ENCODE measurements at regions not wholly inside any gene's neighbourhood (a gene's known extent, or its start where the extent isn't known, plus 50 kb on each side); places are given as distances from the start of the nearest gene placed in this dataset.

DNA sequence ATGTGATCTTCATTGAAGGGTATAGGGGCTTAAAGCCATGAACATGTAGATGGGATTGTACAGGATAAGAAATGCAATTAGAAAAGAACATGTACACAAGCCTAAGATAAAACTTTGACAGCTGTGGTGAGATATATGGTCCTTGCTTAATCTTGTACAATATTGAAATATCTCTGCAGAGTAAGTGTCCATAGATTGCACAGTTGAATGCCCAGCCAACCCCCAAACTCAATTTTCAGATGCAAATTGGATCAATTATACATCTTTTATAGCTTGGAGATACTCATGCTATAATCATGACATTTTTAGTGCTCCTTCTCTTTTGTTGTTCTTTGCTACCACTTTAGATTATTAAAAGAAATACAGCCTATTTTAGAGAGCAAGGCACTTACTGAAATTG is 59.5 kb upstream of the CHSY3 start:
- Histone ChIP-seq H3K27ac (replicated peaks) (no peak overlapping the region), H3K4me3 (replicated peaks; ENCODE audit: insufficient read depth, low read length) (no peak overlapping the region), H3K27me3 (ENCODE audit: insufficient read depth, poor library complexity, severe bottlenecking) (no peaks in the 10 kb centered on the region)
- DNase-seq (ENCODE audit: low read depth in 1 of 2, low spot score in 1 of 2): no peak
- TF ChIP-seq GABPA (IDR thresholded peaks at IDR 0.05; ENCODE audit: low read depth) (no peak), SPI1 (IDR thresholded peaks at IDR 0.05; ENCODE audit: borderline replicate concordance, low read depth) (no peak), POLR2AphosphoS5 (IDR thresholded peaks at IDR 0.05; ENCODE audit: low read depth) (no peak)
- TF ChIP-seq, protein P1, sequence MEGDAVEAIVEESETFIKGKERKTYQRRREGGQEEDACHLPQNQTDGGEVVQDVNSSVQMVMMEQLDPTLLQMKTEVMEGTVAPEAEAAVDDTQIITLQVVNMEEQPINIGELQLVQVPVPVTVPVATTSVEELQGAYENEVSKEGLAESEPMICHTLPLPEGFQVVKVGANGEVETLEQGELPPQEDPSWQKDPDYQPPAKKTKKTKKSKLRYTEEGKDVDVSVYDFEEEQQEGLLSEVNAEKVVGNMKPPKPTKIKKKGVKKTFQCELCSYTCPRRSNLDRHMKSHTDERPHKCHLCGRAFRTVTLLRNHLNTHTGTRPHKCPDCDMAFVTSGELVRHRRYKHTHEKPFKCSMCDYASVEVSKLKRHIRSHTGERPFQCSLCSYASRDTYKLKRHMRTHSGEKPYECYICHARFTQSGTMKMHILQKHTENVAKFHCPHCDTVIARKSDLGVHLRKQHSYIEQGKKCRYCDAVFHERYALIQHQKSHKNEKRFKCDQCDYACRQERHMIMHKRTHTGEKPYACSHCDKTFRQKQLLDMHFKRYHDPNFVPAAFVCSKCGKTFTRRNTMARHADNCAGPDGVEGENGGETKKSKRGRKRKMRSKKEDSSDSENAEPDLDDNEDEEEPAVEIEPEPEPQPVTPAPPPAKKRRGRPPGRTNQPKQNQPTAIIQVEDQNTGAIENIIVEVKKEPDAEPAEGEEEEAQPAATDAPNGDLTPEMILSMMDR (IDR thresholded peaks at IDR 0.05; ENCODE audit: insufficient read depth, low read length): no peak
- TF ChIP-seq, protein P2, sequence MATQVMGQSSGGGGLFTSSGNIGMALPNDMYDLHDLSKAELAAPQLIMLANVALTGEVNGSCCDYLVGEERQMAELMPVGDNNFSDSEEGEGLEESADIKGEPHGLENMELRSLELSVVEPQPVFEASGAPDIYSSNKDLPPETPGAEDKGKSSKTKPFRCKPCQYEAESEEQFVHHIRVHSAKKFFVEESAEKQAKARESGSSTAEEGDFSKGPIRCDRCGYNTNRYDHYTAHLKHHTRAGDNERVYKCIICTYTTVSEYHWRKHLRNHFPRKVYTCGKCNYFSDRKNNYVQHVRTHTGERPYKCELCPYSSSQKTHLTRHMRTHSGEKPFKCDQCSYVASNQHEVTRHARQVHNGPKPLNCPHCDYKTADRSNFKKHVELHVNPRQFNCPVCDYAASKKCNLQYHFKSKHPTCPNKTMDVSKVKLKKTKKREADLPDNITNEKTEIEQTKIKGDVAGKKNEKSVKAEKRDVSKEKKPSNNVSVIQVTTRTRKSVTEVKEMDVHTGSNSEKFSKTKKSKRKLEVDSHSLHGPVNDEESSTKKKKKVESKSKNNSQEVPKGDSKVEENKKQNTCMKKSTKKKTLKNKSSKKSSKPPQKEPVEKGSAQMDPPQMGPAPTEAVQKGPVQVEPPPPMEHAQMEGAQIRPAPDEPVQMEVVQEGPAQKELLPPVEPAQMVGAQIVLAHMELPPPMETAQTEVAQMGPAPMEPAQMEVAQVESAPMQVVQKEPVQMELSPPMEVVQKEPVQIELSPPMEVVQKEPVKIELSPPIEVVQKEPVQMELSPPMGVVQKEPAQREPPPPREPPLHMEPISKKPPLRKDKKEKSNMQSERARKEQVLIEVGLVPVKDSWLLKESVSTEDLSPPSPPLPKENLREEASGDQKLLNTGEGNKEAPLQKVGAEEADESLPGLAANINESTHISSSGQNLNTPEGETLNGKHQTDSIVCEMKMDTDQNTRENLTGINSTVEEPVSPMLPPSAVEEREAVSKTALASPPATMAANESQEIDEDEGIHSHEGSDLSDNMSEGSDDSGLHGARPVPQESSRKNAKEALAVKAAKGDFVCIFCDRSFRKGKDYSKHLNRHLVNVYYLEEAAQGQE (IDR thresholded peaks at IDR 0.05; ENCODE audit: insufficient replicate concordance, low read depth): no peak

DNA sequence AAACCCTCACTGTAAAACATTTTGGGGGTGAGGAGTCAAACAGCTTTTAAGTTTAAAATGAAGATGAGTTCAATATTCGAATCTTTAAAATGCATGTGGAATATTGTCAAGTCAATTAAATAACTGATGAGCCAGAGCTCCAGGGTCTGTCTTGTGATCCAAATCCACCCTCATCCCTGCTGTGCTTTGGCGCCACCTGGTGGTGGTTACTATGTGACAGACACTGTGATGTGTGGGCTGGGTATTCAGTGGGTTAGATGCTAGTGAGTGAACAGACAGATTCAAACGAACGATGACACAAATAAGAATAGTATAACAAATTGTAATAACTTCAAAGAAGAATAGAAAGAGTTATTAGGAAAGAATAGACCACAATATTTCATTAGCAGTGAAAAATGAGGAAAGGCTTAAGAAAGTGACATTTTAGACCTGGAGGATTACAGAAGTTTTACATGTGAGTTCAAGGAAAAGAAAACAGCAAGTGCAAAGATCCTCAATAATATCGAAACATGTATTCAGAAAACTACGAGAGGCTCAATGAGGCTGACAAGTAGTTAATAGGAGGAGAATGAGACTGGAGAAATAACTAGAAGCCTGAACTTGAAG is 51.4 kb upstream of the CHSY3 start:
- no peaks in the 10 kb centered on the region for H3K27me3 ChIP-seq (ENCODE audit: insufficient read depth, poor library complexity, severe bottlenecking)
- TF ChIP-seq POLR2AphosphoS5 (IDR thresholded peaks at IDR 0.05; ENCODE audit: low read depth): no peak
- TF ChIP-seq, protein P1 (IDR thresholded peaks at IDR 0.05; ENCODE audit: insufficient read depth, low read length): peak; percentile 23
- no peak overlapping the region for H3K4me3 ChIP-seq (replicated peaks; ENCODE audit: insufficient read depth, low read length)
- DNase-seq (ENCODE audit: low read depth in 1 of 2, low spot score in 1 of 2): peak; percentile 15 to 30
- H3K27ac ChIP-seq (replicated peaks): no peak overlapping the region

DNA sequence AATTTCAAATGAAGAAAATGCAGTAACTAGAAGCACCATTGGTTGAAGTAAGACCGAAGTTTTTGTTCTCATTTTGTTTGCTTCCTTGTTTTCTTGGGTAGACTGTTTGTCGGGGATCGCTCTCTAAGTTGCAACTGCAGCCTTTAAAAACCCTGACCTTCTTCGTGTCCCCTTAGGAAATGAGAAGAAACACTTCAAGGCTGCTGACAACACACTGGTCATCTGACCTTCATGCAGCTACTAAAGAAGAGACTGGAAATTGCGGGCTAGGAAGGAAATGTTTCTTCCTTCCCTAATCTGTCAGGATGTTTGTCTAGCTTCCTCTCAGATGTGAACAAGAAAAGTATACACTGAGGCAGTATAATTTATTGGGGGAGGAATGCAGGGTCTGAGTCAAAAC is 50.7 kb upstream of the CHSY3 start:
- DNase-seq (ENCODE audit: low read depth in 1 of 2, low spot score in 1 of 2): no peak
- TF ChIP-seq GABPA (IDR thresholded peaks at IDR 0.05; ENCODE audit: low read depth) (no peak), POLR2AphosphoS5 (IDR thresholded peaks at IDR 0.05; ENCODE audit: low read depth) (no peak), SPI1 (IDR thresholded peaks at IDR 0.05; ENCODE audit: borderline replicate concordance, low read depth) (no peak)
- TF ChIP-seq, protein P1 (IDR thresholded peaks at IDR 0.05; ENCODE audit: insufficient read depth, low read length): no peak
- H3K27ac ChIP-seq (replicated peaks): no peak overlapping the region
- H3K4me3 ChIP-seq (replicated peaks; ENCODE audit: insufficient read depth, low read length): no peak overlapping the region
- no peaks in the 10 kb centered on the region for H3K27me3 ChIP-seq (ENCODE audit: insufficient read depth, poor library complexity, severe bottlenecking)
